GM19397 (cell line): ENCODE measurements at regions not wholly inside any gene's neighbourhood (a gene's known extent, or its start where the extent isn't known, plus 50 kb on each side); places are given as distances from the start of the nearest gene placed in this dataset.

Experiments used
- ATAC-seq: cut with Tn5 transposase; IDR thresholded peaks from one replicate; pipeline ENCODE4 v1.9.1; 2021; ENCODE audit warnings: mild to moderate bottlenecking, moderate library complexity; ENCODE audit not compliant: unreplicated experiment

DNA sequence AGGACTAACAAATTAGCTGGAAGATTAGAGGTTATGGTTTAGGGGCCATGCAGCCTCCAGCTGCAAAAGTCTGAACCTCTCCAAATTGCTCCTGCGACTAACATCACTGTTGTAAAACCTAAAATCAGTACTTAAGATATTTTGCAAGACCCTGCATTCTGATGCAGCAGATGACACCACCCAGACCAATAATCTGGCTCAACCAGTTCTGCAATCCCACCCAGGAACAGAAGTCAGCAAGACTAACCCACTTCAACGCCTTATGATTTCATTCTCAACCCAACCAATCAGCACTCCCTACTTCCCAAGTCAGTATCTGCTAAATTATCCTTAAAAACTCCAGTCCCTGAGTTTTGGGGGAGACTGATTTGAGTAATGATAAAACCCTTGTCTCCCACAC lies 250.8 kb upstream of the MBL2 start:
- ATAC-seq, result no peak

DNA sequence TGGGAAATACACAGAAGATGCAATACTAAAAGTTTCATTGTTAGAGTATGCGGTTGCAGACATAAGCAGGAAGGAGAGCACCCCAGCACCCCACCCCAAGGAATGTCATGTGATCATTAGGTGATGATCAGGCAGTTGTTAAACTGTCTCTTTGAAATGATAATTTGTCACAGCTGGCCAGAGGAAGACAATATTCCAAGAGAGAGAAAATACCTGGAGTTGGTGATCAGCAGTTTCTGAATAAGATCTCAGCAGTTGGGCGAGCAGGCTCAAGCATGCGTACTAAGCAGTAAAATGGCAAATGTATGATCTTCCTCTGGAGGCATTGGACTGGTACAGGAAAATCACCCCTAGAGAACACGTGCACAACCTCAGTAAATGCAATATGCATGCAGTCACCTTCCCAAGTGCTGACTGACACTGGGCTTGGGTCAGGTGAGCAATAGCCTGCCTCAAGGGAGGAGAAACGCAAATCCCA lies 250.1 kb upstream of the MBL2 start:
- no peak for ATAC-seq

DNA sequence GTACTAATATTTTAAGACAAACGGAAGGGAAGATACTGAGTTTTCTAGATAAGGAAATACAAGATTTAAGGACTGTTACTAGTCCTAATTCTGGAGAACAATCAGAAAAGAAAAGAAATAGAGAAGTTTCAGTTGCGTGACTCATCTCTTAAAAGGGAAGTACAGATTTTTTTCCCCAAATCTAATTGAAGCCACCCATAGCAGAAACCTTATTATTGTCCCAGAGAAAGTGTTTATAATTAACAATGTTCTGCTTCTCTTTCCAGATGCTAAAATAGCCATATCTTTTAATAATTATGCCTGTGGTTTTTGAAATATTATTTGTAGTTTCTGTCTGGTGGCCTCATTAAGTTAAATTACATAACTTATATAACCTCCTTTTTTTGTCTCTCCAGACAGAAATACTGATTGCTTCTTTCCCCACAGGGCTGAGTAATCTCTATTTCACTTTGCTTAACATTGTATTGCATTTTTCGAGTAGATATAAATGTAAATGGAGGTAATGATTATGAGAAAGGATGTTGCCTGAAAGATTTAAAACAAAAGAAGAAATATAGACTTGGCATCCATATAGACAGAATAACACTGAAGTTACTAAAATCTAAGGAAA lies 240.7 kb upstream of the MBL2 start:
- ATAC-seq, result no peak

DNA sequence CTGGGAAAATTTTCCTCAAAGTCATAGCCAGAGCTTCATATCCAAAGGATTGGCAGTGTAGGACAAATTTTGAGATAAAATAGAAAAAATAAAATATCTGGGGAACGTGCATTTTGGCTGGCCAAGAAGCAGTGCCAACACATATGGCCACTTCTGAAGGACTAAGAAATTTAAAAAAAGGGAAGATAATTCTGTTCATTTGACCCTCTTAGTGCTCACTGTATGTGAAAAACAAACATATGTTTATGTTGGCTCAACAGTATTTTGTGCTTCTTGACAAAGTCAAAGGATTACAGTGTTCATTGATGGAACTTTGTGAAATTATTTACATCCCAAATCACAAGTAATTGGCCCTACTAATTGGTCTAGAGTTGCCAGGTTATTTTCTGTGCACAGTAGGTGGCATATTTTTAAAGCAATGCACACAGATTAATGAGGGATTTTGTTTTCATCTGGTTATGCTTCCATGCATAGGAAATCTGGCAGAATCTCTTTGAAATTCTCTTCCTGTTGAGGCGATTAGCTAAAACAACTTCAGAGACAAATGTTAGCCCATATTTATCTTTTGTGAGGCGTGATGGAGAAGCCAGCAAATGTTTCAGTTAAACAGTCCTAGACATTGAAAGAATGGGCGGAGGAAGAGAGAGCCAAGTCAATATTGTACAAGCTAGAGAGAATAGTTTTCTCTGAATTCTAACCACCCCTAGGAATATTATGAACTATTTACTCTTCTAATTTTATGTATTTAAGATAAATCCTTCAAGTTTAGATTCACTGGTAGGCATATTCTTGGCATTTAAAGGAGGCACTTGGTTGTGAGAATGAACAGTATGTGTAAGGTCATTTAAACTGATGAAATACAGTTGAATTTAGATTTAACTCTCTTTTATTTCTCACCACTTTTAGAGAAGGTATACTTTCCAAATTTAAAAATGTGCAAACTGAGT lies 237.7 kb upstream of the MBL2 start:
- no peak for ATAC-seq

DNA sequence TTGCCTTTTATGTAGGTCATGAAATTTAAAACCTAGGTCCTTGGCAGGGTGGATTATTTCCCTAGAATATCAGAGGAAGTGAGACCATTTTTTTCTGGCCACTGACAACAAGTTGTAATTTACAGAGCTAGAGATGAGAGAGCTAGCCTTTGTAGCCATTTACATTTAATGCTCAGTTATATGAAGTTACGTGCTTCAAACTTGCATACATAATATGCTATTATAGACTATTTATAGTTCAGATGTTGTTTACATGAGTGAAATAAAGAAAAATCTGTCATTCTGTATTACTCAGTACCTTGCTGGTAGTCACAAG lies 234.9 kb upstream of the MBL2 start:
- ATAC-seq, result no peak

DNA sequence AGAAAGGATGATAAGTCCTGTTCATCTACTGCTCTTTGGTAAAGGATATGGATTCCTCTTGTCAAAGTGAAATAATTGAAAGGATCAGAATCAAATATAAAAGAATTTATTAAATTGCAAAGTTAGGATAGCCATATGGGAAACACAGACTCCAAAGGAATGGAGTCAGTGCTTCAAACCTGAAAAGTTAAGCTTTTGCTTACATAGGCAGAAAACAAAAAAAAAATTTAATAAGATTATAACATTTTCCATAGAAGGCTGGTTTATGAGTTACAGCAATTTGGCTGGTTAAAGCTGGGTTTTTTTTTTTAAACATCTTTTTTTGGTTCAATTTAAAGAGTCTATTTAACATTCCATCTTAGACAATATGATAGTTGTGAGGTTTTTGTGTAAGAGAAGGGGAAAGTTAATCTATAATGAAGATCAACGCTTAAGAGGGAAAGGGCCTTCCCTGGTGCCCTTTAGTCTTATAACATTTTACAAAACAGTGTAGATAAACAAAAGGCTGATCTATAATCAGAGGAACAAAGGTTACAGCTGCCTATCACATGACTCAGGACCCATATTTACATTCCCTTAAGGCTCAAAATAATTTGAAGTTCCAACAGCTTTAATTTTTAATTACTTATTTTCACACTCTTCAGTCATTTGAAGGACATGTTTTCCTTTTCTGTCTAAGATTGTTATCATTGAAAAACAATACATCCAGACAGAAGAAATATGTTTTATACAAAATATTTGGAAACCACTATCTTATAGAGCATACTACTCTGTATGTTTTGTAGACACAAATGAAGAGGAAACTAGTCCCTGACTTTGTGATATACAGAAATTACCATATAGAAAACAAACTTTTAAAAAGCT lies 234.3 kb upstream of the MBL2 start:
- ATAC-seq, result no peak

DNA sequence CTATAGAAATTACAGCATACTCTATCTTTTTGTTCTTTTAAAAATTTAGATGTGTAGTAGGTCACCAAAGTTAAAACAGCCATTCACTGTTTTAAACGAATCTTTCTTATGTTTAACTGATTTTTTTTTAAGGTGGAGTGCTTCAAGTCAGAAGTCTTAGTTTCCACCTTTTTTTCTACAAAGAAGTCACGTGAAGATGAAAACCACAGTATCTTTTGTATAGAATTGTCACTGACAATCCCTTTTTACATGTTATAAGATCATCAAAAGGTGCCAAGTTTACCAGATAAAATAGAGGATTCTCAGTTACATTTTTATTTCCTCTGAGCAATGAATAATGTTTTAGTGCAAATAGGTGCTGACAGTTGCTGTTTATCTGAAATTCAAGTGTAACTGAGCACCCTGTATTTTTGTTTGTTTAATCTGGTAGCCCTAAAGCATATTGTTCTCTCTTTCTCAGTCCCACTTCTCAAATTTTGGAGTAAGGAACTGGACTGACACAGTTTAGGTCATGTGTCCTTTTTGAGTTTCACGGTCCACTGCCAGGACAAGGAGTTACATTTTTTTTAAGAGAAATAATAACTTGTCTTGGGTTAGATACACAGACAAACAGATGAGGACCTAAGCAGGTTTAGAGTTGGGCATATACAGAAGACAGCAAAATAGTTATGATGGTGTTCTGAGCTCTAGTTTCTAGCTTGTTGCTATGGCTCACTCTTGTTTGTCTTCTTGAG lies 233.2 kb upstream of the MBL2 start:
- no peak for ATAC-seq

DNA sequence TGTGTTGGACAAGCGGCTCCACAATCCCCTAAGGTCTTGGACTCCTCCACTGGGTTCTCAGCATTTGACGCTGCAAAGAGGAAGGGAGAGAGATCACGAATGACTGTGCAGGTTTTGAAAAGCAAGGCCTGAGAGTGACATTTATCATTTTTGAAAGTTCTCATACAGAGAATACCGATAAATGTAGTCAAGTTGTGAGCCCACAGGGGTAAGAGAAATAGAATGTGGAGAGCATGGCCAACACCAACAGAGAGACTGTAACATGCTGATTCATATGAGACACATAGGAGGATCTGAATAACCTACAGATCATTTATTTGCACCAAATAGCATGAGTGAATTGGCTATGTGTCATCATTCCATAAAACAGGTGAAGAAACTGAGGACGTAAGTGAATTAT lies 230.5 kb upstream of the MBL2 start:
- ATAC-seq, result no peak

DNA sequence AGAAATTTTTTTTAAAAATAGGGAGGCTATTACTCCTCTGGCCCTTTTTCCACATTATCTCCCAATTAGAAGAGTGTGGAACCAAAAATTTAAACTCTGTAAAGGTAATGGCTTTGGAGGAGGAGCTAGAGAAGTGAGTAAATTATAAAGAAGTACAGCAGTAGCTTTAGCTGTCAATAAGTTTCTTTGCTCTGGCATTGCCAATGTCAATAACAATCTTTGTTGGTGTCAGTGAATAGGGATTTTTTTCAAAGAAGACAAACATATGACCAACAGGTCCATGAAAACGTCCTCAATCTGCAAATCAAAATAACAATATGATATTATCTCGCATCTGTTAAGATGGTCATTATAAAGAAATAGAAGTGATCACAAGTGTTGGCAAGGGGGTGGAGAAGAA lies 227.1 kb upstream of the MBL2 start:
- ATAC-seq, result no peak

DNA sequence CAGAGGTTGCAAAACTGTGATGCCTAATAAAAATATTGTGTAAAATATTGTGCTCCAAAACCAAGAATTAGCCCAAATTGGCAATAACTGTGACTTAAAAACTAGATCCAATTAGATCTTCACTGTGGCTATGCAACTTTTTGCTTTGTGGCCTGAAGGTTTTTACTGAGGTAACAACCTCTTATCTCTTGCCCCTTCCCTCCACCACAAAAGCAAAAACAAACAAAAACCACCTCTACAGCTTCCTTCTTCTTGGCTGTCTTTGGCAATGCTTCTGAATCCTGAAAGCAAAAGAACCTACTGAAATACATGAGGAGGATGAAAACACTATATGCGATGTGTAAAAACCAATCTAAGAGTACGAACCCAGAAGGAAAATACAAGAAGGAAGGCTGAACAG lies 226.7 kb upstream of the MBL2 start:
- ATAC-seq, result no peak

DNA sequence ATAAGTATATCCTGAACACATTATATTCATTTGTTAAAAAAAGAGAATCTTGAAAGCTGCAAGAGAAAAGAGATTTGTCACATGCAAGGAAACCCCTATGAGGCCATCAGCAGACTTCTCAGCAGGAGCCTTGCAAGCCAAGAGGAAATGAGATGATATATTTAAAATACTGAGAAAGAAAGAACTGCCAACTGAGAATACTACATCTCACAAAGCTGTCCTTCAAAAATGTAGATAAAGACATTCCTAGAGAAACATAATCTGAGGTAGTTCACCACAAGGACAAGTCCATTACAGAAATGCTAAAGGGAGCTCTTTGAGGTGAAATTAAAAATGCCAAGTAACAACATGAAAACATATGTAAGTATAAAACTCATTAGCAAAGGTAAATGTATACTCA lies 224.4 kb upstream of the MBL2 start:
- no peak for ATAC-seq

DNA sequence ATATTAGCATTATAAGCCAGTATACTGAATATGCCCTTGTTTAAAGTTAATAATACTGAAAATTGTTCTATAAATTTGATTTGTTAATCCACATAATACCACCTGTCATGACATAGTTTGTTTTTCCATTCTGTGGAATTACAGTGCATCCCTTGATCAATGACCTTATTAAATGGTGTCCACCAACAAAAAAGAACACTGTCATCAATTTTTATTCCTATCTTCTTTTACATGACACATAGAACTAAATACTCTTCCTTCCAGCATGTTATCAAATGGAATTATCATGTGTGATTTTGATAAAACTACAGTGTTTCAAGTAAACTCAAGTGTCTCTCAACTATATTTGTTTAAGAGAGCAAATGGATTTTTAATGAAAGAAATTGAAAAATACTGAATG lies 221.8 kb upstream of the MBL2 start:
- no peak for ATAC-seq

DNA sequence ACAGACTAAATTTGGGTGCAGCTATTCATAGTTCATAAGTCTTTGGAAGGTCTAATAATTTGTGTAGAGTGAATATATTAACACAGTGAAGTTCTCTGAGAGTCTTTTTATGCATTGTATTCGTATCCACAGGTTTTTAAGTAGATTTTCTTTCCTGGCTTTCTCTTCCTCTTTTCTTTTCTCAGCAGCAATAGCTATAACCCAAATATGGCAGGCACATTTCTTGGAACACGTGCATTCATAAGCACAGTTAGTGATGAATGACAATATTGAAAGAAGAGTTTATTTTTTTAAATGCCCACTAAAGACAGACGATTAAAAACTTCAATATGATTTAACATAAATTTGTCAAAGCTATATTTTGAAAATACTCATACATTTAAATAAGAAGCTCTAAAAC lies 220.5 kb upstream of the MBL2 start:
- no peak for ATAC-seq

DNA sequence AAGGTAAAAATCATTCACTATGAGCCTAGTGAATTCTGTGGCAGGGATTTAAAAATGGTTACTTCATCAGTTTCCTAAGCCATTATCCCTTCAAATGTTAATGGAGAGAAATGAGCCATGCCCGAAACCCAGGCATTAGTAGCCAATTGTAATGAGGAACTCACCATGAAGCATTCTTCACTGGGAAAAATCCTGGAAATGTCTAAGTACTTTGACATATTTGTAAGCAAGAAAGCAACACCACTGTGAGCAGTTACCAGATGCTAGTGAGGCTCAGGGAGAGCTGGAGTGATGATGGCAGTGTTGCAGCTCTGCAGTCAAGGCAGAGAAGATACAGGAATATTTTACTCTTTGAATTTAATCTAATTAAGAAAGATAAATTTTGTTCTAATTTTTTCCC lies 220.0 kb upstream of the MBL2 start:
- no peak for ATAC-seq

DNA sequence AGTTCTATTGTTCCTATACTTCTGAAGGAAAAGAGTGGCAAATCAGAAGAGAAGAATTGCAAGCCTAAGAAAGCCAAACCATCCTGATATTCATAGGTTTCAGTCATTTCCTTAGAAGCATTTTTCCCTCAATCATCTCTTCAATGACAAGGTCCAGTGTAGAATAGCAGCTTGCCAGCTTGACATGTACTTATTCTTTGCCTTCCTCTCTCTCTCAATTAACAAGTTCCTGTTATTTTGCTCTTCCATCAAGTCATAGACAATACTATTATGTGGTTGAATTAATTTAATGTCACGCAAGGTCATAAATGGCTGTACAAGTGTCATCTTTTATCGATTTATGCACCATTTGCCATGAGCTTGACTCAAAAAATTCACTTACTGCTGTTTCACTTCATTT lies 216.3 kb upstream of the MBL2 start:
- no peak for ATAC-seq

DNA sequence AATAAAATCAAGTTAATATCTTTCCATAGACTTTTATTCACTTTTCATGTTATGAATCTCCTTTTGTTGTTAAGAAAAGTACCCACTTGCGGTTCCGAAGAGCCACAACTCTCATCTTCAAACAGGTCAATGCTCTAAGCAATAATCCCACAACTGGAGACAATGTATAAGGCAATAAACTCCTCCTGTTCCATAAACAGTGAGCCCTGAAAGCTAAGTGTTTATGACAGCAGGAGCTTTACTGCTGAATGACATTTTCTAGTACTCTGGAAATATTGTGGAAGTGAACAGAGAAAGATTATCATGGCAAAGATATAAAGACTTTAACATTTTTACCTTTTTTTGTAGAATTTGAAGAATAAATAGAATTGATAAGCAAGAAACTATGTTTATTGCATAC lies 213.5 kb upstream of the MBL2 start:
- no peak for ATAC-seq

DNA sequence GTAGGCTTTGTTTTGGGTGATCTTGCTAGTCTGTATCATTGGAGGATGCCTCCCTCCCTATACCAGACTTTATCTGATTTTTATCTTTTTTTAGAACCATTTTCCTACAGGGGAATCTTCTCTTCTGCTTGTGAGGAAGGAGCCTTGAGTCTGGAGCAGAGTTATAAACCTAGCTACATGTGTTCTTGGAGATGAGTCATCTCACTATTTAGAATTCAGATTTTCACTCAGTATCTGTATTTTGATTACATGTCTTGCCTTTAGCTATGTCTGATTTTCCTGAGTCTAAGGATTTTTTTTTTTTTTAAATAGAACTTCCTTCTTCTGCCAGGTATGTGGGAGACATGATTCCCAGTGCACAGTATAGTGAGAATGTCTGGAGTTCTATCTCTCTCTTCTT lies 211.6 kb upstream of the MBL2 start:
- no peak for ATAC-seq

DNA sequence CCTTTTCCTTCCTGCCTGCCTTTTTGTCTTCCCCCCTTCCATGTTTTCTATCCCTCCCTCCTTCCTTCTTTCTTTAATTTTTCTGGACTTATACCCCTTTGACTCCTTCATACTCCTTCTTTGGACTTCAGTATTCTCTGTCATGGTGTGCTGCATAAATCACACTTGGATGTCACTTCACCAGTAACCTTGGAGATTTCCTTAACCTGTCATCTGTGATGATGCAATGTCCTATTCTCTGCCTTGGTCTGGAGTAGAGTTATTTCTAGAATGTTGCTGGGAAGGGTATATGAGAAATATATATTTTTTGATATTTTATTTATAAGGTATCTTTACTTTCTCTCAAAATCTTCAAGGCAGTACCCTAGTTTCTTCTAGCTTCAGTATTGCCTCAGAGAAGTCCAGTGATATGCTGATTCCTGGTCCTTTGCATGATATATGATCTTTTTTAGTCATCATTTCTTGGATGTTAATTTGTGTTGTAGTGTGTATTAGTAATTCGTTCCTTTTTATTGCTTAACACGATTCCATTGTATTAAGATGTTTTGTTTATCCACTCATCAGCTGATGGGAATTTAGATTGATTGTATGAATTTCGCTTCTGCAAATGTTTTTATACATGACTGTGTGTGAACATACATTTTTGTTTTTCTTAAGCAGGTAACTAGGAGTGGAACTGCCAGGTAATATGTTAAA lies 206.9 kb upstream of the MBL2 start:
- no peak for ATAC-seq

DNA sequence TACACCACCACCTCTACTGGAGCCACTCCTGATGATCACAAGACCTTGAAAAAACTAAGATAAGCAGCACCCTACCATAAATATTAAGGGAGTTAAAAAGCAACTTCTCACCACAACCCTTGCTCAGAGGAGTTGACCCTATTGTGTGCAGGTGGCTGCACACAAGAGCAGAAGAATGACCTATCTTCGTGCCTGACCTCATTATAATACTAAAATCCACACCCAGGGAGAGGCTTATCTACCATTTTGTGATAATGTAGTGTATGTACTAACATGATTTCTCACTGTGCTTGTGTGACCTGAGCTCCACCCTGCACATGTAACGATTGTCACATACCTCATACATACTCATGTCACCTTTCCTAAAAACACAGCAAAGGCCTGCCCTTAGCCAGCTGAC lies 205.0 kb upstream of the MBL2 start:
- ATAC-seq, result no peak
